Cardiac fibroblast (primary cell): ENCODE measurements at regions not wholly inside any gene's neighbourhood (a gene's known extent, or its start where the extent isn't known, plus 50 kb on each side); places are given as distances from the start of the nearest gene placed in this dataset.
A peak's percentile ranks its signal among the peaks of the same experiment; 100 is the strongest.

Experiments
- DNase-seq, 2 donors: peaks; one replicate each; pipeline versions ENCODE4 v3.0.0 to v3.0.0-alpha.2; 2010; ENCODE audit warnings: low read depth in 2 of 2
- H3K4me3 ChIP-seq, 2 donors: replicated peaks in 1 of 2; 1 replicate in 1 of 2; 2 replicates in 1 of 2; pipeline ENCODE4 v1.5.1; 2011; ENCODE audit warnings: low read depth in 2 of 2, low read length in 2 of 2, mild to moderate bottlenecking in 2 of 2, moderate library complexity in 1 of 2
- TF ChIP-seq, protein P1 (sequence below): IDR thresholded peaks from one replicate; pipeline ENCODE4 v1.5.1; 2011; ENCODE audit warnings: low read depth, mild to moderate bottlenecking, low read length, inconsistent platforms

DNA sequence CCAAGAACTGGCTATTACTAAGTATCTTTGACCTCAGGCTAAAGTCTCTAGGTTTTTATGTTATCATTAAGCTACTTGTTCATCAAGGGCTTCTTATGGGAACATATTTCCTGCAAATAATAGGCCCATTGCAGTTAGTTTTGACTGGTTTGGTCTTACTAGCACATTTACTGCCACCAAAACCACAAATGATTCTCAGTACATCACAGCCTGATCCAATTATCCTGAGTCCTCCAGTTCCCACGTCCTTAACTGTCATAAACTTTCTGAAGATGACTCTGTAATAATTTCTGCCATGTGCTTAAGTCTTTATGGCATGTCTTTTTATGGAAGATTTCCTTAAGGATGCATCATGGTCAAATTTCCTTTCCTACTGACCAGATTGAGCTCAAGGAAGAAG lies 123.3 kb upstream of the TANK start:
- no peak overlapping the region for H3K4me3 ChIP-seq
- TF ChIP-seq, protein P1, sequence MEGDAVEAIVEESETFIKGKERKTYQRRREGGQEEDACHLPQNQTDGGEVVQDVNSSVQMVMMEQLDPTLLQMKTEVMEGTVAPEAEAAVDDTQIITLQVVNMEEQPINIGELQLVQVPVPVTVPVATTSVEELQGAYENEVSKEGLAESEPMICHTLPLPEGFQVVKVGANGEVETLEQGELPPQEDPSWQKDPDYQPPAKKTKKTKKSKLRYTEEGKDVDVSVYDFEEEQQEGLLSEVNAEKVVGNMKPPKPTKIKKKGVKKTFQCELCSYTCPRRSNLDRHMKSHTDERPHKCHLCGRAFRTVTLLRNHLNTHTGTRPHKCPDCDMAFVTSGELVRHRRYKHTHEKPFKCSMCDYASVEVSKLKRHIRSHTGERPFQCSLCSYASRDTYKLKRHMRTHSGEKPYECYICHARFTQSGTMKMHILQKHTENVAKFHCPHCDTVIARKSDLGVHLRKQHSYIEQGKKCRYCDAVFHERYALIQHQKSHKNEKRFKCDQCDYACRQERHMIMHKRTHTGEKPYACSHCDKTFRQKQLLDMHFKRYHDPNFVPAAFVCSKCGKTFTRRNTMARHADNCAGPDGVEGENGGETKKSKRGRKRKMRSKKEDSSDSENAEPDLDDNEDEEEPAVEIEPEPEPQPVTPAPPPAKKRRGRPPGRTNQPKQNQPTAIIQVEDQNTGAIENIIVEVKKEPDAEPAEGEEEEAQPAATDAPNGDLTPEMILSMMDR = no peak
- DNase-seq = no peak

DNA sequence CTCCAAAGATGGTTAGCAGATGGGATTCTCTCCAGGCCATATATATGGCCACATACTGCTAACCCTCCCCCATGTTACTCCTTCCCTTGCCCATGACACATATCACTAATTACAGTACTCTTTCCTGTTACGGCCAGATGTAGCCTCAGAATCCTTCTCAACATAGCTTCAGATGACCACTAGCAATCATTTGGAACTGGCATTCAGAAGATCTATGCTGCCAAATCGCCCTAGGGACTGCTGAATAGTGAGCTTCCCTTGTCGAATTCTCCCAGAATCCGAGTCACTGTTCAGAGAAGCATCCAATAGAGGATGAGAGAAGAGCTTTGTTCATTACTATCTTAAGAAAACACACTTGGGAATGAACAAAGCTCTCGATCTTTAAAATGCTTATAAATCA lies 121.2 kb upstream of the TANK start:
- TF ChIP-seq, protein P1 = no peak
- H3K4me3 ChIP-seq = no peak overlapping the region
- no peak for DNase-seq

DNA sequence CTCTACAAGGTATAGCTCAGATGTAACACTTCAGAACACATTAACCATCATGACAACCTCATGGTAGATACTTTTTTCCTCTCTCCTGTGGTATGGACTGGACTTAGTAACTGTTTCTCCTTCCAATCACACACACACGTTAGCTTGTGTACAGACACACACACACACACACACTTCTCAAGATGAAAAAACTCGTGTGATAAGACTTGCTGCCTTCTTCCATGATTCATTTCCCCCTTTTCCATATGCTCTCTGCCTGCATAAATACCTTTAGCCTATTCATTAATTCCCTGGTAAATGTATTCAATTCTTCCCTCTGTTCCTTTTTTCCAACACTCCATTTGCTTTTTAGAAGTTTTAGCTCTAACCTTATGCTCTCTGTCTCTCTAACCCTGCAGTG lies 118.9 kb upstream of the TANK start:
- TF ChIP-seq, protein P1 = no peak
- peak in 1 of 2 donors; percentile 50 for DNase-seq
- no peak overlapping the region for H3K4me3 ChIP-seq

- no peak for DNase-seq
- TF ChIP-seq, protein P1 = no peak
- H3K4me3 ChIP-seq = no peak overlapping the region
These were observed 117.1 kb upstream of the TANK start for GRCh38 chr2:161042990-161043625.

DNA sequence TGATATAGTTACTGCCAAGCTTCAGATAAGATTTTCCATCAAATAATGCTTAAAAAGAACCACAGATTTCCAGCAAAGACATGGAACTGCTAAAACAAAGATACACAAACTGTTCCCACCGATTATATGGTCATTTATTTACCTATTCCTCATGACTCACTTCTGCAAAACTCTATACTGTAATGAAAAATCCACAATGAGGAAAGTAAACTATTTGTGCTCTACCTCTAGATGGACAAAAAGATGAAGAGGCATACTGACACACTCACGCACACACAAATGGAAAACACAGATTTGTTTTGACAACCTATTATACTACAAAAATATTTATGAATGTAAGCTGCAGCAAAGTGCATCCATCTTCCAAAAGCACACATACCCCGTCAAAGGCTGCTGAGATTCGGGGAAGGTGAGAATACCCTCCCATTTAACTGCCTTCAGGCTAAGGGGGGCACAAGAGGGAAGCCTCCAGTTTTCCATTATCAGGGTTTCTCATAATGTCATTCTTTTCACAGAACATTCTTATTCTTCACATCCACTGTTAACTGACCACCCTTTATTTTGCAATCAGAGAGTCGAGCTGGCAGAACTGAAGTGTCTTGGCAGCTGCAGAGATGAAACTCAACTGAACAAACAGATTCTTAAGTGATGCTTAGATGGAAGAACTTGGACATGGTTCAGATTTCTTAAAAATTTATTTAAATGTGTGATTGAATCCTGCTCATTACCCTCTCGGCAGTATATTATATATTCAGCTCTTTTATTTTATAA lies 115.9 kb upstream of the TANK start:
- DNase-seq = peak; percentile 38 to 68
- H3K4me3 ChIP-seq = no peak overlapping the region
- TF ChIP-seq, protein P1 = no peak

- TF ChIP-seq, protein P1 = no peak
- H3K4me3 ChIP-seq = no peak overlapping the region
- peak in 1 of 2 donors; percentile 50 for DNase-seq
These were observed 115.3 kb upstream of the TANK start for GRCh38 chr2:161044921-161045320.
